HEK293T (cell line): ENCODE measurements at regions not wholly inside any gene's neighbourhood (a gene's known extent, or its start where the extent isn't known, plus 50 kb on each side); places are given as distances from the start of the nearest gene placed in this dataset.

Experiments used
- ARNT ChIP-seq: fragments of 450-650 bp; IDR thresholded peaks from 2 replicates; pipeline ENCODE4 v1.6.1; 2017; ENCODE audit warnings: mild to moderate bottlenecking
- BHLHE40 ChIP-seq: fragments of 450-650 bp; IDR thresholded peaks from 2 replicates; pipeline ENCODE4 v1.6.1; 2016; ENCODE audit warnings: mild to moderate bottlenecking, moderate library complexity, borderline replicate concordance
- ELF4 ChIP-seq: fragments of 450-650 bp; IDR thresholded peaks from 2 replicates; pipeline ENCODE4 v1.6.1; 2017; ENCODE audit warnings: antibody characterized with exemption
- HDGF ChIP-seq: fragments of 450-650 bp; IDR thresholded peaks from 2 replicates; pipeline ENCODE4 v1.6.1; 2017; ENCODE audit warnings: antibody characterized with exemption, borderline replicate concordance
- L3MBTL2 ChIP-seq: fragments of 450-650 bp; conservative IDR thresholded peaks from 2 replicates; pipeline ENCODE4 v1.6.1; 2016; ENCODE audit warnings: mild to moderate bottlenecking
- SP1 ChIP-seq: fragments of 450-650 bp; IDR thresholded peaks from 2 replicates; pipeline ENCODE4 v1.6.1; 2017
- TARDBP ChIP-seq: fragments of 450-650 bp; IDR thresholded peaks from 2 replicates; pipeline ENCODE4 v1.6.1; 2016
- ZNF384 ChIP-seq: fragments of 450-650 bp; IDR thresholded peaks from 2 replicates; pipeline ENCODE4 v1.6.1; 2016

DNA sequence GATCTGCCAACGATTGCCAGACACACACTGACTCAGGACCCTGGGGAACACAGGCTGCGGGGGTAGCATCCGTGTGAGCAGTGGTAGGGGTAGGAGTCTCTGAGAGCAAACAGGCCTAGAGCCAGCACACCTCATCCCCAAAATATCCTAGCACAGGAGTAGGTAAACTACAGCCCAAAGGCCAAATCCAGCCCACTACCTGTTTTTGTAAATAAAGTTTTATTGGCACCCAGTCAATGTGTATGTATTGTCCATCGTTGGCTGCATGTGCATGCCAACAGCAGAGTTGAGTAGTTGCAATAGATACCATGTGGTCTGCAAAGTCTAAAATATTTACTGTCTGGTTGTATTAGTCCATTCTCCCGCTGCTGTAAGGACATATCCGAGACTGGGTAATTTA lies 55.5 kb upstream of the GPRC5B start:
- TF ChIP-seq ARNT (no peak), L3MBTL2 (no peak), ELF4 (no peak), SP1 (no peak), BHLHE40 (no peak), TARDBP (no peak), HDGF (no peak), ZNF384 (no peak)
